IMR-90 (cell line): ENCODE measurements at regions not wholly inside any gene's neighbourhood (a gene's known extent, or its start where the extent isn't known, plus 50 kb on each side); places are given as distances from the start of the nearest gene placed in this dataset.

Source experiments
- BHLHE40 ChIP-seq: fragments of 150-350 bp; IDR thresholded peaks from 2 replicates; pipeline ENCODE4 v1.6.1; 2016; ENCODE audit warnings: mild to moderate bottlenecking, low read depth, low read length
- CEBPB ChIP-seq: IDR thresholded peaks from 2 replicates; pipeline ENCODE4 v1.6.1; 2012; ENCODE audit warnings: low read depth, low read length, improper control_type of control experiment
- CHD1 ChIP-seq: IDR thresholded peaks from 2 replicates; pipeline ENCODE4 v1.6.1; 2012; ENCODE audit warnings: low read depth, low read length, improper control_type of control experiment
- MAFK ChIP-seq: IDR thresholded peaks from 2 replicates; pipeline ENCODE4 v1.6.1; 2012; ENCODE audit warnings: low read depth, low read length, improper control_type of control experiment
- MAZ ChIP-seq: IDR thresholded peaks from 2 replicates; pipeline ENCODE4 v1.6.1; 2012; ENCODE audit warnings: low read depth, mild to moderate bottlenecking, low read length, improper control_type of control experiment, moderate library complexity, borderline replicate concordance
- NFE2L2 ChIP-seq: fragments of 150-350 bp; IDR thresholded peaks from 2 replicates; pipeline ENCODE4 v1.6.1; 2016; ENCODE audit warnings: low read depth, mild to moderate bottlenecking, low read length
- POLR2A ChIP-seq: IDR thresholded peaks from 2 replicates; pipeline ENCODE4 v1.6.1; 2012; ENCODE audit warnings: mild to moderate bottlenecking, low read depth, low read length
- RAD21 ChIP-seq: IDR thresholded peaks from 2 replicates; pipeline ENCODE4 v1.6.1; 2012; ENCODE audit warnings: low read length, improper control_type of control experiment
- SMC3 ChIP-seq: fragments of 150-350 bp; IDR thresholded peaks from 2 replicates; pipeline ENCODE4 v1.6.1; 2016; ENCODE audit warnings: low read depth, mild to moderate bottlenecking, antibody characterized with exemption, low read length, moderate library complexity
- TF ChIP-seq, protein P1 (sequence below): conservative IDR thresholded peaks from 2 replicates; pipeline ENCODE4 v1.5.1; 2012; ENCODE audit warnings: mild to moderate bottlenecking, low read depth, low read length, improper control_type of control experiment
- TF ChIP-seq, protein P2 (sequence below): fragments of 150-350 bp; IDR thresholded peaks from 2 replicates; pipeline ENCODE4 v1.6.1; 2017; ENCODE audit warnings: mild to moderate bottlenecking, antibody characterized with exemption, low read length, low read depth
- TF ChIP-seq, protein P3 (sequence below): fragments of 150-350 bp; IDR thresholded peaks from 2 replicates; pipeline ENCODE4 v1.6.1; 2016; ENCODE audit warnings: low read depth, mild to moderate bottlenecking, low read length, moderate library complexity, borderline replicate concordance

DNA sequence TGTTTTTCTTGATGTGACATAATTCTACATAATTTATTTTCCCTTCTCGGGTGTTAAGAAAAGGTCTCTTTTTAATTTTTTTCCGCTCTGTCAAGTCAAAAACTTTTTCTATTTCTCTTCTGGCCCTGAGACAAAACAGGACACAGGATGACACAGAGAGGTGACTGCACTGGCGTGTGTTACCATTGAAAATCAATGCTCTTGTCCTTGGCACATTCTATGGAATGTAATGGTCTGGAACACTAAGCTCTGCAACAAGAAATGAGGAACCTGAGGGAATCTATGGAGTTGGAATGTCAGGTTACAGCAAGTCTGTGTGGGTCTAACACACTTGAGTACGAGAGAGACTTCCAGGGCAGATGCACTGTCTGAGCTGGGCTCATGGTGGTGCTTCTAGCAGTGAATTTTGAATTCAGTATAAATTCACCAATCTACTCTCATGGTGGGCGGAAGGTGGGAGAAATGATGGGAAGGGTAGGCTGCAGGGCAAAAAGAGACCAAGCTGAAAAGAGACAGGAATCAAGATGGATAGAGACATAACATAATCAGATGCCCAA, 508.3 kb downstream of the TUSC7 start:
- TF ChIP-seq, protein P1, sequence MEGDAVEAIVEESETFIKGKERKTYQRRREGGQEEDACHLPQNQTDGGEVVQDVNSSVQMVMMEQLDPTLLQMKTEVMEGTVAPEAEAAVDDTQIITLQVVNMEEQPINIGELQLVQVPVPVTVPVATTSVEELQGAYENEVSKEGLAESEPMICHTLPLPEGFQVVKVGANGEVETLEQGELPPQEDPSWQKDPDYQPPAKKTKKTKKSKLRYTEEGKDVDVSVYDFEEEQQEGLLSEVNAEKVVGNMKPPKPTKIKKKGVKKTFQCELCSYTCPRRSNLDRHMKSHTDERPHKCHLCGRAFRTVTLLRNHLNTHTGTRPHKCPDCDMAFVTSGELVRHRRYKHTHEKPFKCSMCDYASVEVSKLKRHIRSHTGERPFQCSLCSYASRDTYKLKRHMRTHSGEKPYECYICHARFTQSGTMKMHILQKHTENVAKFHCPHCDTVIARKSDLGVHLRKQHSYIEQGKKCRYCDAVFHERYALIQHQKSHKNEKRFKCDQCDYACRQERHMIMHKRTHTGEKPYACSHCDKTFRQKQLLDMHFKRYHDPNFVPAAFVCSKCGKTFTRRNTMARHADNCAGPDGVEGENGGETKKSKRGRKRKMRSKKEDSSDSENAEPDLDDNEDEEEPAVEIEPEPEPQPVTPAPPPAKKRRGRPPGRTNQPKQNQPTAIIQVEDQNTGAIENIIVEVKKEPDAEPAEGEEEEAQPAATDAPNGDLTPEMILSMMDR = no peak
- no peak for TF ChIP-seq POLR2A
- TF ChIP-seq MAFK = no peak
- no peak for TF ChIP-seq NFE2L2
- TF ChIP-seq, protein P2, sequence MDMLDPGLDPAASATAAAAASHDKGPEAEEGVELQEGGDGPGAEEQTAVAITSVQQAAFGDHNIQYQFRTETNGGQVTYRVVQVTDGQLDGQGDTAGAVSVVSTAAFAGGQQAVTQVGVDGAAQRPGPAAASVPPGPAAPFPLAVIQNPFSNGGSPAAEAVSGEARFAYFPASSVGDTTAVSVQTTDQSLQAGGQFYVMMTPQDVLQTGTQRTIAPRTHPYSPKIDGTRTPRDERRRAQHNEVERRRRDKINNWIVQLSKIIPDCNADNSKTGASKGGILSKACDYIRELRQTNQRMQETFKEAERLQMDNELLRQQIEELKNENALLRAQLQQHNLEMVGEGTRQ = no peak
- TF ChIP-seq, protein P3, sequence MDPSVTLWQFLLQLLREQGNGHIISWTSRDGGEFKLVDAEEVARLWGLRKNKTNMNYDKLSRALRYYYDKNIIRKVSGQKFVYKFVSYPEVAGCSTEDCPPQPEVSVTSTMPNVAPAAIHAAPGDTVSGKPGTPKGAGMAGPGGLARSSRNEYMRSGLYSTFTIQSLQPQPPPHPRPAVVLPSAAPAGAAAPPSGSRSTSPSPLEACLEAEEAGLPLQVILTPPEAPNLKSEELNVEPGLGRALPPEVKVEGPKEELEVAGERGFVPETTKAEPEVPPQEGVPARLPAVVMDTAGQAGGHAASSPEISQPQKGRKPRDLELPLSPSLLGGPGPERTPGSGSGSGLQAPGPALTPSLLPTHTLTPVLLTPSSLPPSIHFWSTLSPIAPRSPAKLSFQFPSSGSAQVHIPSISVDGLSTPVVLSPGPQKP = no peak
- TF ChIP-seq BHLHE40 = no peak
- TF ChIP-seq CHD1 = no peak
- no peak for TF ChIP-seq MAZ
- no peak for TF ChIP-seq RAD21
- no peak for TF ChIP-seq SMC3
- TF ChIP-seq CEBPB = no peak
